GM19328 (cell line): ENCODE measurements at regions not wholly inside any gene's neighbourhood (a gene's known extent, or its start where the extent isn't known, plus 50 kb on each side); places are given as distances from the start of the nearest gene placed in this dataset.

Source experiments
- ATAC-seq: cut with Tn5 transposase; IDR thresholded peaks from one replicate; pipeline ENCODE4 v1.9.1; 2021; ENCODE audit warnings: mild to moderate bottlenecking, moderate library complexity; ENCODE audit not compliant: unreplicated experiment

DNA sequence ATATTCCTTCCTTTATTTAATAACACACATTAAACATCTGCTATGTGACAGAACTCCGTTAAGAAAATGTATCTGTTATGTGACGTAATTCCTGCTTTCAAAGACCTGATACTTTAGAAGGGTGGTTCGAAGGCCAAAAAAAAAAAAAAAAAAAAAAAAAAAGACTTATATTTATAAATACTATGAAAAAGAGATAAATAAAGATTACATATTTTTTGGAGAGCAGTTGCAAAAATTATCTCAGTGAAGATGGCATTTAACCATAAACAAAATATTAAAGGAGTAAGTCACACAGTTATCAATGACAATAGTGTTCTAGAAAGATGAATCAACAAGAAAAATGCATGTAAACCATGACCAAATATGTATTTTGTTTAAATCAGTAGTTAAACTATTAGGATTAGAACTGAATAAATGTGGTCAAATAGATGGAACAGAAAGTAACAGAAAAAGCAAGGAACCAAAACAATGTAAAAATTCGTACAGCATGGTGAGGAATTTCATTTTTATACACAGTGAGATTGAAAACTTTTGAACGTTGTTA is 612.3 kb upstream of the SLITRK5 start:
- no peak for ATAC-seq

DNA sequence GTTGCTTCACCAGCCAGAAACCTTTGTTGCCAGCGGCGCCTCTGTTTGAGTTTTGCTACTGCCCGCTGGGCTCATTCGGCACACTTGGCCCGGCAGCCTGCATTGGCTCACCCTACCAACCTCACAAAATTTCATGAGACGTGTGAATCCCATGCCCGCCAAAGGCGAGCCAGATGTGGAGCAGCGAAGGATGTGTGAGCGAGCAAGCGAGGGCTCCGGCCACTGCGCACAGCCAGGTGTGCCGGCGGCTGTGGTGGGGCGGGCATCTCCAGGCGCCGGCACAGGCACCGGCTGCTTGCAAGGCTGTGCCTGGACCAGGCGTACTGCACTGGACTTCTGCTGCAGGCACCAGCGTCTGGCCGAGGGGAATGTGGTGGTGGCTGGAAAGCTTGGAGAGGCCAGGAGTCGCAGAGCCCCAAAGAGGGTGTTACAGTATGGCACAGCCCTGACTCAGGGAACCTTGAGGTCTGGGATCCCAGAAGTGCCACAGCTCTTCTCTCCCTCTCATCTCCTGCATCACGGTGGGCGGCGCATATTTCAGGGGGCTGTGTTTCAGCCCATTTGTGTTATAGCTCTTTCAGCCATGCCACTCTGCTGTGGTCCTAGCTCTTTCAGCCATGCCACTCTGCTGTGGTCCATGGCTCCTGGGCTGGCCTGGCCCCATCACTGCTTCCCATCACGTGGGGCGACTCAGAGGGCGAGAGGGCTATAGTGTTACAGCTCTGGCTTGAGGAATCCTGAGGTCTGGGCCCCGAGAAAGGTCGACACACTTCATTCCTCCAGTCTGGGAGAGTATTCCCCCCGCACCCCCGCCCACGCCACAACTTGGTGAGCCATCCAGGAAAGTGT is 592.0 kb upstream of the SLITRK5 start:
- no peak for ATAC-seq

DNA sequence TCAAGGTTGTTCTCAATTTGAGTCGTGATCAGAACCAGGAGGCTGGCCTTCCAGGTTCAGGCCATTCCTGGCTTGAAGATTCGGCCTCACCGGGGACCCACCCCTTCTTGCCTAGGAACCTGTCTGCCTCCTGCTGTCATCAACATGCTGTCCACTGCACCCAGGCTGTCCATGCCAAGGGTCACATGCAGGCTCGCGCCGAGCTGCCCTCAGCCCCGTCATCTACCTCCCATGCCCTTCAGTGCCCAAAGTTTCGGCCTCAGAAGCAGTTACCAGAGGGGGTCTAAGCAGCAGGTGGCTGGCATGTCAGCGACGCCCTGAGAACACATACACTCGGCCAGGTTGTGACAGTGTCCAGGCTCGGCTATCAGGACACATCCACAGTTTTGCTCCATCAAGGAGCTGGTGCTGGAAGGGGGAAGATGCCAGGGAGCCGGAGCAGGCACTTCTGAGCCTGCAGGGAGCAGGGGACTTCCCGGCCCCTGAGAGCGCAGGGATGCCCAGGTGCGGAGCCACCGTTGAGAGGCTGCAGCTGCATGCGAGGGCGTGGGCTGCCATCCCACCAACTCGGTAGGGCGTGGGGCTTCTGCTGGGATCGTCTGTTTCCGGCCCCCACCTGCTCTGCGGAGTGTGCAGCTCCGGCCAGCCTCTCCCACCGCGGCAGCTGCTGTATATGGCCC is 590.9 kb upstream of the SLITRK5 start:
- no peak for ATAC-seq

DNA sequence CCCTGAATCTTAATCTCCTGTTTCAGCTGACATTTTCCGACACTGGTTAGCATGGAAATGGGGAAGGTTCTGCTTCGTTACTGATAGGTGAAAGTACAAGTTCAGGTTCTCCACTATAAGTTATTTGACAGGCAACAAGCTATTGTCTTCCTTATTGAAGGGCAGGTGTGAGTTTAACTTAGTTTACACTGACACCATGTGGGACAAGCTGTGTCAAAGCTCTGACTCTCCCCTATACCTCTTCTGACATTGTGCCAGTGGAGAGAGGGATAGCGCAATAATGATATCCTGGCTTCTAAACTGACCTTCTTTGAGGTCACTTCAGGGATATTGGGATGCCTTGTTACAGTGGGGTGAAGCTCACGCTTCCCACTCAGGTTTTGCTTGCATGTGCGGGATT is 587.0 kb upstream of the SLITRK5 start:
- no peak for ATAC-seq

DNA sequence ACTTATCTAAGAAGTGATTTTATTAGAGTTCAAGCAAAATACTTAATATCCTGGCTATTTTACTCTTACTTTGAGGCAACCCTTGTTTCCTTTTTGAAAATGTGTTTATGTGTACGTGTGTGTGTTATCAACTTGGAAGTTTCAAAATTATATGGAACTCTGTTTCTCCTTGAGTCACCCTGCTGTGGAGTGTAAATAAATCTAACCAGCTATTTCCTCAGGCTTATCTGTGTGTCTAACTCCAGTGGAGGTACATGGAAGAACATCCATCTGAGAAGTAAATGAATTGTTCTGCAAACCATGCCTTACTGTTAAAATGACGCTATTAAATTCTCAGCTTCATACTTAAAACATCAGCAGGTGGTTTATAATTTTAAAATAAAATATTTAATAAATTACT is 583.4 kb upstream of the SLITRK5 start:
- no peak for ATAC-seq

DNA sequence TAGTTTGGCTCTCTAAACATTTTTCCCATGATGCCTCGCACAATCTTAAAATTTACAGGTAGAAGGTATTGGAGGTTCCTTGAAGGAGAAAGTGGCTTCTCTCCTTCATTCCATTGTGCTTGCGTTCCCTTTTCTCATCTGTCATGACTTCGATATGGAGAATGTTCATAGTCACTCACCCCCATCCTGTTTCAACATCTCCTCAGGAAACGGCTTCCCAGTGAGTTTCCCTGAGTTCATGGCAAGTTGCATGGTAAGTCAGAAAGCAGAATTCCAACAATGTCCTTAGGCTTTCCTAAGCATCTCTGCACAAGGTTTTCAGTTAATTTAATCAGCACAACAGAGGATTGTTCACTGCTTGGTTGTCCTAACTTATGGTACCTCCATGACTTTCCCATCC is 581.8 kb upstream of the SLITRK5 start:
- no peak for ATAC-seq

DNA sequence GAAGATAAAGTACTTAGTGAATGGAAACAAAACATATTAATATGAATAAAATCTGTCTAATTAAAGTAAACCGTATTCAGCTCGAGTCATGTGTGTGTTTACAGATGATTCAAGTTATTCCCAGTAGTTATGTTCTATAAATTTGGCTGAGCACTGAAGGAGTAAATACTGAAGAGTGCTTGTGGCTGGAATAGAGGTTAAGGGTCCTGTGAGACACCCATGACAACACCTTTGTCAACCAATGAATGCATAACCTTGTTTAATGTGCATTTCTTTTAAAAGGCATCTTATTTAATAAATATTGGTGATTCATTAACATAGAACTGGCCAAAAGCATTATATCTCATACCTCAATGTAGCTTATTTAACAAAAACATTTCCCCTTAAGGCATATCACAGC is 577.8 kb upstream of the SLITRK5 start:
- ATAC-seq: no peak

DNA sequence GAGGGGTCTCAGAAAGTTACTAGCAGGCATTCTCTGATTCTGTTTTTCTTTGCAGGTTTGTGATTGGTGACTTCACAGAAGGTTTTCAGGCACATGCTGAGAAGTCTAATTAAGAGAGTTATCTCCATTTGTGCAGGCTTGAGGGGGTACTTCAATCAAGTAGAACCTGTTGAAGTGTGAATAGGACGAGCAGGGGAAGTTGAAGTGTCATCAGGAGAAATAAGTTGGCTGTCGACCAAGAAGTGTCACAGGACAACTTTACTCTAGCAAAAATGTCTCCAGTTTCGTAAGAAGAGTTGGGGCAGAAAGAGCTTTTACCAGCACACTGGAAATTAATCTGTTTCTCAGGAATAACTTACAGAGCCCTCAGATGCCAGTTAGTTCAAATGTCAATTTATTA is 576.5 kb upstream of the SLITRK5 start:
- no peak for ATAC-seq

DNA sequence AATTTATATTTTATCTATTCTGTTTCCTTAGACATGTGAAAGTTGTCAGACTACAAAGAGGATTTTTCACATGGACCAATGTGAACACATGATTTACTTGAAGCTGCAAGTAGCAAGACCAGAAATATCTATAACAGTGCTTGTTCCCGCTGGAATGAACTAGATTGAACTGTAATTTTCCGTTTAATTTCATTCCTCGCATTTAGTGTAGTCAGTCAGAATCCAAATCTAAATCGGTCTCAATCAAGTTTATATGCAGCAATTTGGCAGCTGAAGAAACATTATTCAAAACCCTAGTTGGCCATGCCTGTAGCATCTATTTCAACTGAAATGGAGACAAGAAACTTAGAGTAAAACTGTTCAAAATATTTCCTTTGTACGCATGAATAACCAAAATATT is 570.7 kb upstream of the SLITRK5 start:
- no peak for ATAC-seq

DNA sequence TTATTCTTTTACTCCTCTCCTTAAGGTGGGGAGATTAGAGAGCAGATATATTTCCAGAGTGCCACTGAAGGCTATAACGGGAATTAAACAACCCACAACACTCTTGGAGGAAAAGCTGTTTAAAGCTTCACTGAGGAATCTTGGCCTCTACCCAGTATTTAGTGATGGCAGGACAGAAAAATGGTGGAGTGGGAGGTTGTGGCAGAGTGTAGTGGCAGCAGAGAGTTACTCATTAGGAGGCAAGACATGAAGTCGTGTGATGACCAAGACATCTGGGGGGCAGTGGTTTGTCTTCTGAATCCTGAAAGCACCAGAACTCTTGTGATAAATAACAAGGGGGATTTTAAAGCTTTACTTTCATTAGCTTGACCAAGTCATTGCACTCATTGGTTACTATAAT is 563.5 kb upstream of the SLITRK5 start:
- ATAC-seq: no peak

DNA sequence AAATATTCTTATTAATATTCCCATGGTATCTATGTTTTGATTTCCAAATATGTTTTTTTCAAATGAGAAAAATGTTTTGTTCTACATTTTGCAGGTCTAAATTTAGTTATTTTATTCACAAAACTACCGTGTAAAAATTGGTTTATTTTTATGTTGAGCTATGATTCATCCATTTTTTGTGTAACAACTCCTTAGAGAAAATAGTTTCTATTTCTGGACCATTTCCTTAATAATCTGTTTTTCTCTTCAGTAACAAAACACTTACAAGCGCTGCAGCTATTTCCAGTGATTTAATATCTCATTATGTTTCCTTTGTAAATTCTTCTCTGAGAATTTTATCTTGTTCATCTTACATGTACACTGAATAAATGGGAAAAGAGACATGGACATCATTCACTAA is 550.7 kb upstream of the SLITRK5 start:
- ATAC-seq: no peak

DNA sequence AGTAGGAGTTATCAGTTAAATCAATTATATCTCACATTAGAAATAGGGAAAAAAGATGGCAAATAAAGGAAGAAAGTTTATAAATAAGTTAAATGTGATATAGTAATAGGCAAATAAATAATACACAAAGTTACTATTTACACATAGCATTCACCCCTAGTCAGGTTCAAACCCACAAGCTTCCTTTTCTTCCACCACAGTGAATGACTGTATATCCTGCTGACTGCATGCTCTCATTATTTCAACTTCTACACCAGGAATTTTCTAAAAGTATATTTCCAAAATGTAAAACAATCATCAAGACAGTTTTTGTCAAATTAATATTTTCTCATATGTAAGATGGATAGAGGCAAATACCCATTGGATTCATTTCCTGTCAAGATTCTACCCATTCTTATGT is 548.6 kb upstream of the SLITRK5 start:
- ATAC-seq: no peak

DNA sequence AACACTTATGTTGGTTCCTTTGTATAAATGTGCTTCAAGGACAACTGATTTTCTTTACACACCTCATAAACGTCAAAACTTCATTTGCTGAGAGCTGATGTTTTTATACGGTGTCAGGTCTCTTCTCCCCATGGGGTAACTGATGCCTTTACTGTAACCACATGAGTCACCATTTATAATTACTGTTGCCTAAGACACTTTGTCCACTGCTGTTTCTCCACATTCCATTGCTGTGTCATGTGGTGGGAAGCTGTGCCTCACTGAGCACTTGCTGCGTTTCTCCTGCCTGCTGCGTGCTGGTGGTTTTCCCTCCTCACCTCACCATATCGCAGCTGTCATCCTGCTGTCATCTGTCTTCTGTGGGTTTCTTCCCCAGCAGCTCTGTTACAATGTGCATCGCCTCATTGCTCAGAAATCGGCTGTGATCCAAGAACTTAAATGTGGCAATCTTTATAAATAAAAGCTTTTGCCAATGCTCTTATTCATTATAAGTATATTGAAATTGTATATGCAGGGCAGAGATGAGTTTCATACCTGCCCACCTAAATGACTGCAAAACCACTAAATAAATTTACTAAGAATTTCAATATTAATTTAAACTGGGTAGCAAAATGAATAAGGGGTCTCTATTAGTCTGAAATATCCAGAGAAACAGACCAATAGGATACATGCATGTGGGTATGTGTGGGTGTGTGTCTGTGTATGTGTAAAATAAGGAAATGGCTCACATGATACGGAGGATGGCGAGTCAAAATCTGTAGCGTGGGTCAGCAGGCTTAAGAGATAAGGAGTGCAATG is 547.0 kb upstream of the SLITRK5 start:
- no peak for ATAC-seq

DNA sequence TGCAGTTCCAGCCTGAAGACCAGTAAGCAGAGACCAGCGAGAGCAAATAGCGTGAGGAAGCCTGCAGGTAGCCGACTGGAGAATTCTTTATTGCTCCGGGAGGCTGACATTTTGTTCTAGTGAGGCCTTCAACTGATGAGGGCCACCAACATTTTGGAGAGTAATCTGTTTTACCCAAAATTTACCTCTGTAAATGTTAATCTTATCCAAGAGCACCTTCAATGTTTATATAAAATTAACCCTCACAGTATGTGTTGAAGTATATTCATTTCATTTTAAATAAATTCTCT is 546.4 kb upstream of the SLITRK5 start:
- no peak for ATAC-seq

DNA sequence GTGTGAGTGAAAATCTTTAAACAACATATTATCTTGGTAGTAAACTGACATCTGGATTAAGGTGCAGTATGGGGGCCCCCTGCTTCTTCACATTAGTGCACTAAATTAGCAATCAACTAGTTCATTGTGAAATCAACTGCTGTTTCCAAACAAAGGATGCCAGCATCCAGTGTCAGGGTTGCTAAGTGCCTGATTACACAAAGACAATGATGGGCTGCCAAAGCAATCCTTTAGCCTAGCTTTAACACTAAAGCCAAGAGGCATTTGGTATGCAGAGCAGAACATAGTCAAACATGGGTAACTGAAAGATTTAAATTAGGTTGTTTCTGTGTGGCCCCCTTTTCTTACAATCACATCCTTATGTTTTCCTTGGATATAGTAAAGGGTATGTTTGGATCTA is 543.1 kb upstream of the SLITRK5 start:
- ATAC-seq: no peak

DNA sequence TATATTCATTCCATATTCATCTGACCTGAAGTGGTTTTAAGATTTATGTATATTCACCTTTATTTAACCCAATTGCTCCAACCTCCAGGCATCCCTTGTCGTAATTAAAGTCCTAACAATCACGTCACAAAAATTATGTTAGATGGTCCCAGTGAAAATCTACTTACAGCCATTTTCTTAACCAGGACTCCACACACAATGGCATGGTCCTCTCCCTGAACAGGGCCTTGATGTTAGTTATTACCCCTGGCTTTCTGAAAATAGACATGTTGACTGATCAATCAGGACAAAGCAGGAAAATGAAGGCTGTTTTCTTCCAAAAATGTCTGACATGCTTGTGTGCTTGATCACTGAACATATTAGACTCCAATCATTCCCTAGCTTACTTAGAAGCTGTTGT is 542.7 kb upstream of the SLITRK5 start:
- ATAC-seq: no peak

DNA sequence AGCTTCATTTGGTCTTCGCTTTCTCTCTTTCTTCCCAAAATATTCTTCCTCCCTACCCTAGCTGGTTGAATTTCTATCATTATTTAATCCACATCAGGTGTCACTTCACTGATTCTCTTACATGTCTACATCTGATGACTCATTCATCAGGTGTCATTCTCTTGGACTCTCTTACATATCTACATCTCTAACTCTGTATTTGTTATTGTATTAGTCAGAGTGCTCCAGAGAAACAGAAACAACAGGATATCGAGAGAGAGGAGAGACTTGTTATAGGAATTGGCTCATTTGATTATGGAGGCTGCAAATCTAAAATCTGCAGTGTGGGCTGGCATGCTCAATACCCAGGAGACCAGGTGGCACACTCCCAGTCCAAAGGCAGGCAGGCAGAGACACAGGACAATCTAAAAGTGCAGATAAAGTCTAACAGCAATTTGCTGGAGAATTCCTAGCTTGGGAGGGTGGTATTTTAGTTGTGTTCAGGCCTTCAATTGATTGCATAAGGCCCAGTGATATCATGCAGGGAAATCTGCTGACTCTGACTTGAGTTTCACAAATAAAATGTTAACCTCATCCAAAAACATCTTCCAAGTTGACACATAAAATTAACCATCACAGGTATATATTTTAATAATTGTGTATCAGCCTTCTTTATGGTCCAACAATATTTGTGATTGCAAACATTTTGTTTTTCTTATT is 541.4 kb upstream of the SLITRK5 start:
- ATAC-seq: no peak

DNA sequence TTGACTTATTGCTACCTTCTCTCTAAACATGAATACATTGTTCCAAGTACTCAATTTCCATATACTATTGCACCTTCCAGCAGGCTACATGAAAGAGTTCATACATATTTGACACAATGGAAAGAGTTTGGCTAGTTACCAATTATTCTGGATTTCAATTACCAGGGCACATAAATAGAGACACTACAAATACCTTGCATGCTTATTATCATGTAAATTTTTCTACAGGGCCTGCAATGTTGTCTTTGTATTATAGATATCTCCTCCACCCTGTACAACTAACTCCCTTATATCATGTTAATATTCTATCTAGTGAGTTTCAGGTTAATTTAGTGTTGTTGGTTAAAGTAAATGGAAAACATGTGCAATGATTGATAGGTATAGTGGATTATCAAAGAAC is 540.7 kb upstream of the SLITRK5 start:
- no peak for ATAC-seq

DNA sequence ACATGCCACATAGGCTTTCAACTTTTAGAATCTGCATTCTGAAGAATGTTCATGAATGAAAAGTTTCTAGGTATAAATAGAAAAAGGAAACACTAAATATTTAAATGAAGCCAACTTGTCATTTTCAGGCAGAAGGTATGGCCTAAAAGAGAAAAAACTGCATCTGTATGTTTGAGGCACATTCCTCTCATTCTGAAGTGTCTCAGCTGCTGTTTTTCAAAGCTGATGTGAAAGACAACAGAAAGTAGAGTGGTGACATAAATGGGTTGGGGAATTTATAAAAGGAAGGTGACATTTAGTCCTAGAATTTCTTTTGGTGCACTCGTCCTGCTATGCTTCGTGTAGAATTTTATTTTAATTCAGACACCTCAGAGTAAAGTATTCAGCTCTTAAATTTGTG is 539.6 kb upstream of the SLITRK5 start:
- no peak for ATAC-seq

DNA sequence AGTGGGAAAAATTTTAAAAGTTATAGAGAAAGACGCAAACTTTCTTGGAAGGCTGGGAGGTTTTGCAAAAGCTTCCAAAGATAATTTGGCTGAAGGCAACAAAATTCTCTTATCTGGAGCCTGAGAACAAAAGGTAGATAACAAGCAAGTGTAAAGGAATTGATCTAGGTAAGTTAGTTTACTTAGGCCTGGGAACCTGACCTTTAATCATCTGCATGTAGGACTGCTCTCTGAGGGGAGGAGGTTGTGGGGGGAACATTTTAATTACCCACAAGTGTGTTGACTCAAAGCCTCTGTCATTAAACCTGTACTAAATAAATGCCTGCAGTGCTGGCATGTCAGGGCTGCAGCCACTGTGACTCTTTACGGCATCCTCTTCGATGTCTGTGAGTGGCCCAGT is 532.3 kb upstream of the SLITRK5 start:
- no peak for ATAC-seq

DNA sequence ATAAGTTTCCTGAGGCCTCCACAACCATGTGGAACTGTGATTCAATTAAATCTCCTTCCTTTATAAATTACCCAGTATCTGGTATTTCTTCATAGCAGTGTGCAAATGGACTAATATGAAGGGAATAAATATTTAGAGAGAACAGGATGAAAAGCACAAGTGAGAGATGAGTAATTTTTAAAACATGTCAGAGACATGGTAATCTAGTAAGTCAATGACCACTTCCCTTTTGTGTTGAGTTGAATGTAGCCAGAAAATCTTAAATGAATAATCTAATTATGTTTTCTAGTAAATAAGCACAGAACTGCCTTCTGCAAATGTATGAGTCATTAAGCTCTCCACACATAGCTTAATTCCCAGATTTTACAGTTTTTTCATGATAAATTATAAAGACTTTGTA is 524.1 kb upstream of the SLITRK5 start:
- ATAC-seq: no peak
